Transverse colon (tissue), 4 donors: ENCODE measurements at regions not wholly inside any gene's neighbourhood (a gene's known extent, or its start where the extent isn't known, plus 50 kb on each side); places are given as distances from the start of the nearest gene placed in this dataset.

ENCODE experiments used
- POLR2A ChIP-seq: fragments of 450-650 bp; IDR thresholded peaks from one replicate; pipeline ENCODE4 v1.6.1; 2016; ENCODE audit warnings: antibody characterized with exemption, mild to moderate bottlenecking, moderate library complexity
- POLR2AphosphoS5 ChIP-seq, 3 donors: sonication (generic); formaldehyde crosslinking; IDR thresholded peaks; one replicate each; pipeline ENCODE4 v1.6.1; 2016; ENCODE audit warnings: antibody characterized with exemption in 3 of 3
- TF ChIP-seq, protein P1 (sequence below), 5 experiments: fragments of 200-600 bp in 3 of 5; fragments of 450-650 bp in 2 of 5; sonication (generic) in 3 of 5; IDR thresholded peaks; 1 replicate in 2 of 5; 2 replicates in 3 of 5; pipeline ENCODE4 v1.5.1; 2016 to 2017; ENCODE audit warnings: antibody characterized with exemption in 5 of 5, inconsistent platforms in 3 of 5, mild to moderate bottlenecking in 2 of 5, moderate library complexity in 1 of 5

DNA sequence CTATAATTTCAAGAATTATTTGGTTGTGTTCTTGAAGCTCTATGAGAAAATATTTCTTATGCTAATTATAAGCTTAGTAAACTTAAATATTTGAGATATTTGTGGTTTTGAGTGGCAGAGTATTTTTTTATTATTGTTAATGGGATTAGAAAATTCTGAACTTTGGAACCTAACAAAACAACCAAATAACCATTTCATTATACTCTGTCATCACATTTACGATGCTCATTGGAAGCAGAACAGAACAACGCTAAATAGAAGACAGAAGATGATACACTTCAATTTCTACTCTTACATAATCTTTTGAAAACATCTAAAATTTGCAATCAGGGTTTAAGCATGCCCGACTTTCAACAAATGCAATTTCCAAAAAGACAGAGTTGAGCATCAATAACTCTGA is 270.2 kb downstream of the PTPRC start:
- TF ChIP-seq POLR2A (no peak), POLR2AphosphoS5 (IDR thresholded peaks at IDR 0.05) (no peak)
- TF ChIP-seq, protein P1, sequence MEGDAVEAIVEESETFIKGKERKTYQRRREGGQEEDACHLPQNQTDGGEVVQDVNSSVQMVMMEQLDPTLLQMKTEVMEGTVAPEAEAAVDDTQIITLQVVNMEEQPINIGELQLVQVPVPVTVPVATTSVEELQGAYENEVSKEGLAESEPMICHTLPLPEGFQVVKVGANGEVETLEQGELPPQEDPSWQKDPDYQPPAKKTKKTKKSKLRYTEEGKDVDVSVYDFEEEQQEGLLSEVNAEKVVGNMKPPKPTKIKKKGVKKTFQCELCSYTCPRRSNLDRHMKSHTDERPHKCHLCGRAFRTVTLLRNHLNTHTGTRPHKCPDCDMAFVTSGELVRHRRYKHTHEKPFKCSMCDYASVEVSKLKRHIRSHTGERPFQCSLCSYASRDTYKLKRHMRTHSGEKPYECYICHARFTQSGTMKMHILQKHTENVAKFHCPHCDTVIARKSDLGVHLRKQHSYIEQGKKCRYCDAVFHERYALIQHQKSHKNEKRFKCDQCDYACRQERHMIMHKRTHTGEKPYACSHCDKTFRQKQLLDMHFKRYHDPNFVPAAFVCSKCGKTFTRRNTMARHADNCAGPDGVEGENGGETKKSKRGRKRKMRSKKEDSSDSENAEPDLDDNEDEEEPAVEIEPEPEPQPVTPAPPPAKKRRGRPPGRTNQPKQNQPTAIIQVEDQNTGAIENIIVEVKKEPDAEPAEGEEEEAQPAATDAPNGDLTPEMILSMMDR (IDR thresholded peaks at IDR 0.05) = no peak
